Skin epidermis (tissue), 12 donors: ENCODE measurements at regions not wholly inside any gene's neighbourhood (a gene's known extent, or its start where the extent isn't known, plus 50 kb on each side); places are given as distances from the start of the nearest gene placed in this dataset.

Experiments used
- H3K27ac ChIP-seq, 21 experiments: fragments of 200-600 bp; sonication (generic) in 11 of 21; one replicate each; pipeline ENCODE4 v1.5.0; 2020; ENCODE audit warnings: mild to moderate bottlenecking in 3 of 21, inconsistent platforms in 2 of 21, moderate library complexity in 2 of 21
- H3K4me3 ChIP-seq, 7 experiments: fragments of 200-600 bp; sonication (generic) in 2 of 7; one replicate each; pipeline ENCODE4 v1.5.0; 2020; ENCODE audit warnings: inconsistent platforms in 2 of 7, mild to moderate bottlenecking in 2 of 7, moderate library complexity in 1 of 7

DNA sequence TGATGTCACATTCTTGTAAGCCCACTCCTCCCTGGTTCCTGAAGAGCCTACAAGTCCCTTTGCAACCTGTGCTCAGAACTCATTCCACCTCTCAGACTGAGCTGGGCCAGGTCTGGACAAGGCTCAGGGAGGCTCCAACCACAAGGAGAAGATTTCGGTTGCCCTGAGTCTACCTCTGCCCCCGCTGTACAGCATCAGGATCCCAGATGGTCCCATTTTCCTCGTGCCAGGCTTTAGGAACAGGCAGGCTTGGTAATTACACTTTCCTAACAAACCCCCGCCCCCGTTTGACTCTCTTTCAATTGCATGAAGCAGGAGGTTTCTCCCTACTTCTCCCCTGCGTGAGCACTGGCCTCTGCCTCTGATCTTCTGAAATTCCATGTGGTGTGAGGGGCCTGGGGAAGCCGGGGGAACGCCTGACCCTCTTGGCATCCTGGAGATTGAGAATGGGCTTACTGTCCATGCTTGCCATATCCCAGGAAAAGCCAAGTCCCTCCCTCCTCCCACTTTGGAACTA lies 86.9 kb upstream of the CTNNA1 start:
- Histone ChIP-seq H3K27ac (no peak overlapping the region), H3K4me3 (no peak overlapping the region)

DNA sequence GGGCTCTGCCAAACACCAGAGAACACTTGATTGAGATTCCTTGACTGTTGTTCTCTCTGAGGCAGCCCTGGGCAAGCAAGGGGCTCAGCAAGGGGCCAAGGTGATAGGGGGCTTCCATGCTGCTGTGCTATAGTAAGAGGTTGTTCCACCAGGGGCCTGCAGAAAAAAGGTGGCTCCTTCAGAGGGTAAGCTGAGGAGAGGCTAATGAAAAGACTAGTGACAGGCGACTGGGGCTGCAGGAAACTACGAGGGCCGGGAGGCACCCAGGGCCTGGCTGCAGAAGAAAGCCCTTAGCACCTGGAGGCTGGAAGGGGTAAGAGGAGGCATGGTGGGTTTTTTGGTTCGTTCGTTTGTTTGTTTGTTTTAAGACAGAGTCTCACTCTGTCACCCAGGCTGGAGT lies 88.0 kb upstream of the CTNNA1 start:
- Histone ChIP-seq H3K27ac (peak overlapping the region in 12 of 21 experiments; percentile 13 to 64 (median 44)), H3K4me3 (no peak overlapping the region)

DNA sequence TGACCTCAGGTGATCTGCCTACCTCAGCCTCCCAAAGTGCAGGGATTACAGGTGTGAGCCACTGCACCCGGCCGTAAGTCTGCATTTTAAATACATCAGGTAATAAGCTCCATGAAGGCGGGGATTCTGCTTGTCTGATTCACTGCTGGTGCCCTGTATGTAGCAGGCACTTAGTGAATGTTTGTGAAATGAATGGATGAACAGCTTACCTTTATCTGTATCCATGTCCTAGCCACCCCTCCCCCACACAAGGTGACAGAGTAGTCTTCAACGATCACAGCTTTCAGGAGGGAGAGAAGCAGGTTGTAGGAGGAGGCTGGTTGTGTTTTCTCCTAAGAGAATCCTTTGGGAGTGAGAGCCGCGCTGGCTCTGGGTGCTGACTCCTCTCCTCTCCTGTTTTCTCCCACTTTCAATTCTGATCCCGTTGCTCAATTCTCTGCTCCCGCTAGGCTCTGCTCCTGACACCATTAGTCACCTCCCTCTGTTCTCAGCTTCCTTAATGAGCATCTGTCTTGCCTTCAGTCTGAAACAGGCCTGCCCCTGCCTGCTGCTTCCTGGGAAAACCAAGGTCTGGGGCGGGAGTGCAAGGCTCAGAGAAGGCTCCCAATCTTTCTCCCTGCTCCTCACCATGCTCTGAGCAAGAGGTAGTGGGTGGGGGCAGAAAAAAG lies 88.8 kb upstream of the CTNNA1 start:
- Histone ChIP-seq H3K27ac (peak overlapping the region in 12 of 21 experiments; percentile 9 to 64 (median 40)), H3K4me3 (no peak overlapping the region)

DNA sequence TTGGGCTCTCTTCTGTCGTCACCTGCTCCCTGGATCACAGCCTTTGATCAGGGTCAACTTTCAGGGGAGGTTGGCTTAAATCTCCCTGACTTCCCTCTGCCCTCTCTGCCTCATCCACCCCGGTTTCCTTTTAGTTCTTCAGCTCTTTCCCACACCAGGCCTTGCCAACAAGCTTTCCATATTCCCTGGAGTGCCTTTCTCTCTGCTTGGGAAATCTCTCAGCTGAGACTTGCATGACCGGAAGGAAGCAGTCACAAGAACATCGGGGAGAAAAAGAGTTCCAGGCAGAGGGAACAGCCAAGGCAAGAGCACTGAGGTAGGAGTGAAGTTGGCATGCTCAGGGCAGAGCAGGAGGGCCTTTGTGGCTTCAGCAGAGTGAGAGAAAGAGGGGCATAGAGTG lies 88.4 kb upstream of the HSPA9 start:
- peak overlapping the region in 8 of 21 experiments; percentile 11 to 48 (median 20) for H3K27ac ChIP-seq
- H3K4me3 ChIP-seq, result no peak overlapping the region

DNA sequence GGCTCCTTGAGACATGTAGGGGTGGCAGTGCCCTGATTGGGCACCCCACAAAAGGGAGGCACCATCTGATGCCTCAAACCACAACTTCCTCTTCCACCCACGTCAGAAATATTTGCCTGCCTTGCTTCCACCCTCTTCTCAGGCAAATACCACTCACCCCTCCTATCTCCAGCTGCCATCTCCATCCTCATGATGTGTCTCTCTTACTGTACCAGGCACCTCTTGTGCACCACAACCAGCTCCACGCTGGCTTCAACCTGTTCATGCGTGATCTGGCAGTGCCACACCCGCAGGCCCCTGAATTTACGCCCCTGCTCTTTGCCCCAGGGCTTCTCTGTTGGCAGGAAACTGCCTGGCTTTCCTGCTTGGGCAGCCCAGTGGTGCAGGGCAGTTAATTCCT lies 87.8 kb upstream of the HSPA9 start:
- Histone ChIP-seq H3K27ac (peak overlapping the region in 8 of 21 experiments; percentile 11 to 48 (median 22)), H3K4me3 (no peak overlapping the region)

DNA sequence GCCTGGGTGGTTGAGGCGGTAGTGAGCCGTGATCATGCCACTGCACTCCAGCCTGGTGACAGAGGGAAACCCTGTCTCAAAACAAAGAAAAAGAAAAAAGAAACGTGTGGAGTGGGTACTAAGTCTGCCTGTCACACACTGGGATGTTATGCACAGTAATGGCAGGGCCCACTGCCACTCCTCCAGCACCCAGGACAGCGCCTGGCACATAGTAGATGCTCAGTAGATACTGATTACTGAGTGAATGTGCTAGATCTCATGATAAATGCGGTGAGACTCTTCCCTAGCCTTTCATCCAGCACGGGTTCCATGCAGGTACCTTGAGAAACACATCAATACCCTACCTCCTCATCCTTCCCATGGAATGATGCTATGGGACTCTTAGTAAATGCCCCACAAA lies 87.4 kb upstream of the HSPA9 start:
- peak overlapping the region in 2 of 21 experiments; percentile 6 to 18 for H3K27ac ChIP-seq
- H3K4me3 ChIP-seq, result no peak overlapping the region

DNA sequence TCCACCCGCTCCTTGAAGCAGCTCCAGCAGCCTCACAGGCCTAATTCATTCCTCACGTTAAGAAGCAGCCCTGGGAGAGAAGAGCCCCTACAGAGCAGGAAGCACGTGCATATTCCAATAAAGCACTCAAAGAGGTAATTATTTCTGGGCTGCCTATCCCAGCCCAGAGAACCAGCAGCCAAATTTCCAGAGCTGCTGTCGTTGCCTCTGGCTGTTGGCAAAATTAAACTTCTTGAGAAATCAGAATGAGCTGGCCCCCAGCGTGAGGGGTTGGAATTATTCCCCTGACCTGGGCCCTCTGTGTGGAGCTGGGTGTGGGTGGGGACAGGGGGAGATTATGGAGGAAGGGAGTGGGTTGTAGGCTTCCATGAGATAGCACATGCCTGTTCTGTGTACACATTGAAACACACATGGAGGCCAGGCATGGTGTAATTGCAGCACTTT lies 86.8 kb upstream of the HSPA9 start:
- Histone ChIP-seq H3K4me3 (no peak overlapping the region), H3K27ac (peak overlapping the region in 3 of 21 experiments; percentile 3 to 14 (median 6))

DNA sequence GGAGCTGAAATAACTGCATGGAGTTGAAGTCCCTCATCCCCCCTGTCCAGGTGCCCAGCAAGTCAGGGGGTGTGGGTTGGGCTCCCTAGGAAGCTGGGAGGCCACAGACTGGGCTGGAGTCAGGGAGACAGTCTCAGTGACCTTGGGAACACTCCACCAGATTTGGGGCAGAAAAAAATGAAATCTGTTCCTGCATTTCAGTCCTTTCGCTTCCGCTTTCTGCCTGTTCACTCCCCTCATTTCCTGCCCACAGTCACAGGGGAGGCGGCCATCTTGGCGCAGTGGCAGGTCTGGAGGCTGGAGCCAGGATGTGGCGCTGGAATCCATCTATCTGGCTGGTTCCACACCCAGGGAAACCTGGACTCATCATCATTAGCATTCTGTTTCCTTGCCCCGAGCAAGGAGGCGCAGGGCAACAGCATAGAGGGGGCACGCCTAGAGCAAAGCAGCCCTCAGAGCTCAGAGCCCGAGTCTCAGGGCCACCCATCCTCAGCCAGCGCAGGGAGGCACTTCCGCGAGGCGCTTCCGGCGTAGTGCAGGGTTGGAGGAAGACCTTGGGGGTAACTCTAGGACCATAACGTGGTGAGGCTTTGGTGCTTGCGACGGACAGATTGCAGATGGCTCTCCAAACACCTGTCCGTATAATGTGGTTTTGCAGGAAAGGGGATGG lies 86.2 kb upstream of the HSPA9 start:
- Histone ChIP-seq H3K4me3 (no peak overlapping the region), H3K27ac (peak overlapping the region in 4 of 21 experiments; percentile 3 to 14 (median 9))

DNA sequence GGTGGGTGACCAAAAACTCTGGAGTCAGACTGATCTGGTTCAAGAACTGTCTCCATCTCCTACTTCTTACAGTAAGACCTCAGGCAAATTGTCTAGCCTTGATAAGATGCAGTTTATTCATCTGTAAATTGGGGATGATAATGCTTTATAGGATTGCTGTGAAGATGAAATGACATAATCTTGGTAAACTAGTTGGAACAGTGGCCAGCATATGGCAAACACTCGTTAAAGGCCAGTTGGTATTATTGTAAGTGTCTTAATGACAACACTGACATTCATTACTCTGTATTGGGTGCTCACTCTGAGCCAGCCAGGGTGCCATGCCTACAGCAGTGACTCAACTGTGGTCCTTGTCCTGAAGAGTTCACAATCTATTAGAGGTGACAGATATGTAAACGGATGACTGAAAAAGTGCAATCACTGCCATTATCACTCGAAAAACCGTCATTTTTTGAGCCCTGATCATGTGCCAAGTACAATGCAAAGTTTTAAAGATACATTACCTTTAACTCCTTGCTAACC lies 84.9 kb upstream of the HSPA9 start:
- no peak overlapping the region for H3K27ac ChIP-seq
- no peak overlapping the region for H3K4me3 ChIP-seq

DNA sequence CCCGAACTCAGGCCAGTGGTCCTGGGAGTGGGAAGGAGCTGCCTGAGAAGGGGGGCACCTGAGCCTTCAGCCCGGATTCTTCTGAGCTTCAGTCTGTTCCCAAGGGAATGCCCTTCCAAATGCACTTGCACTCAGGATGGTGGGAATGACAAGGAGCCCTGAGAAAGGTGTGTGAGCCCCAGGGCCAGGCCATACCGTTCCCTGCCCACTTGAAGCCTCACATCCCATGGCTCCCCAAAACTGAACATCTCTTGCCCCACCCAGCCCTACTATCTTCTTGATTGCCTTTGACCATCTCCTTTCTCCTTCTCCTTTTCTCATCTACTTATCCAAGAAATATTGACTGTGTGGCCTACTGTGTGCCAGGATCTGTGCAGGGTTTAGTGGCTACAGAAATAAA lies 84.4 kb upstream of the HSPA9 start:
- no peak overlapping the region for H3K4me3 ChIP-seq
- H3K27ac ChIP-seq, result no peak overlapping the region

DNA sequence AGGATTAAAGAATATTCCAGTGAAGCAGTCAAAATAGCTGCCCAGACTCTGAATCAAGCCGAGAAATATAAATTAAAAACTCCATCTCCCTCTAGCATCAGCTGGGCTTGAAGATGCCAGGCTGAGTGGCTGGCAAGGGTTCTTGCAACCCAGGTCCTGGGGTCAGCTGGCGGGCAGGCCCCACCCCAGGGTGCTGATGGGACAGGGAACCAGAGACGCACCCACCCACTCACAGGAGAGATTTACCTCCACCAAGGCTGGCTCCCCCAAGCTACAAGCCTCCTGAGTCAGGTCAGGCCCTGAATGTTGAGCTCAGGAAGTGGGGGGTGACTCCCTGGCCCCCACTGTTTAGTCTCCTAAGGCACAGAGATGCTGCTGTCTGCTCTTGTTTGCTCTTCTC lies 83.9 kb upstream of the HSPA9 start:
- Histone ChIP-seq H3K27ac (no peak overlapping the region), H3K4me3 (no peak overlapping the region)

DNA sequence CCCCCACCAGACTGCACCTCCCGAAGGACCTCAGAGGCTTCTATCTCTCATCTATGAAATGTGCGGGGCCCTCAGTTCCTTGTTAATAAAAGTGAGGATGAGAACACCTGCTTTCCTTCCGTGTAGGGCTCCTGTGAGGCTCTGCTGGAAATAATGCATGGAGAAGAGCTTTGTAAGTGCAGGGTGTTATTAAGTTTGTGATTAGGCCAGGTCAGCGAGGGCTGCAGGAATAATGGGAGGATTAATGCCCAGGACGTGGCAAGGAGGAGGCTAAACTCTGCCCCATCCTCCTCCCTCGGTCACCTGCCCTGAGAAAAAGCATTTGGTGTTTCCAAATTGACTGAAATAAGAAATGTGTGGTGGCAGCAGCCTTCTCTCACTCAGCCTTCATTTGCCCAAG lies 83.5 kb upstream of the HSPA9 start:
- Histone ChIP-seq H3K27ac (no peak overlapping the region), H3K4me3 (no peak overlapping the region)

DNA sequence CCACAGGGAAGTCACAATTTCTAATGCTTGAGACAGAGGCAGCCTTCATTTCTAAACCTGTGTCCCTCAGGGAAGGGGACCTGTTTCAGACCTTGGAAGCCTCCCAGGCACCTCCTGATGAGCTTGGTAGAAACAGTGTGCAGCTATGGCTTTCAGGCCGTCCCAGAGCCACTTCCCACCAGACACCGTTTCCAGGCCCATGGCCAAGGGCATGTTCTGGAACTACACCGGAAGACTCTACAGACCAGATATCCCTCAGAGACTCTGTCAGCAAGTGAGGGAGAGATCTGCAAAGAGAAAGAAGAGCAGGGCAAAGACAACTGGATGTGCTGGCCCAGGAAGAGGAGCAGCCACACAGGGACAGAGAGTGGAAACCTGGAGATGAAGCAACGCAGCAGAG lies 82.2 kb upstream of the HSPA9 start:
- Histone ChIP-seq H3K27ac (no peak overlapping the region), H3K4me3 (no peak overlapping the region)

DNA sequence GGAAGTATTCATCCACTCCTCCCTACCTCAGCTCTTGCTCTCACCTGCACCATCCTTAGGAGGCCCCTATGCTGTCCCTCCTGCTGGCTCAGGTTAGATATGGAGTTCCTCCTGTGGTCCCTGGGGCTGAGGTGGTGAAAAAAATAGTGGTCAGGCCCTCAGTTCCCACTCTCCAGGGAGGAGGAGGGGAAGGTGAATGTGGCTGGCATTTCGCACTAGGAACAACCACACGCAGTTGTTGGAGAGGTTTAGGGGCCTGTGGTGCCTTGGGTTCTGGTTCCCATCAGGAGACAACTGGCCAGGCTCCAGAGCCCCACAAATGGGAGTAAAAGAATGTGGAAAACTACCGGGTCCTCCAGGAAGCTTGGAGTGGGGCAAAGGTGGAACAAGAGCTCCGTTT lies 81.7 kb upstream of the HSPA9 start:
- H3K27ac ChIP-seq, result no peak overlapping the region
- H3K4me3 ChIP-seq, result no peak overlapping the region

DNA sequence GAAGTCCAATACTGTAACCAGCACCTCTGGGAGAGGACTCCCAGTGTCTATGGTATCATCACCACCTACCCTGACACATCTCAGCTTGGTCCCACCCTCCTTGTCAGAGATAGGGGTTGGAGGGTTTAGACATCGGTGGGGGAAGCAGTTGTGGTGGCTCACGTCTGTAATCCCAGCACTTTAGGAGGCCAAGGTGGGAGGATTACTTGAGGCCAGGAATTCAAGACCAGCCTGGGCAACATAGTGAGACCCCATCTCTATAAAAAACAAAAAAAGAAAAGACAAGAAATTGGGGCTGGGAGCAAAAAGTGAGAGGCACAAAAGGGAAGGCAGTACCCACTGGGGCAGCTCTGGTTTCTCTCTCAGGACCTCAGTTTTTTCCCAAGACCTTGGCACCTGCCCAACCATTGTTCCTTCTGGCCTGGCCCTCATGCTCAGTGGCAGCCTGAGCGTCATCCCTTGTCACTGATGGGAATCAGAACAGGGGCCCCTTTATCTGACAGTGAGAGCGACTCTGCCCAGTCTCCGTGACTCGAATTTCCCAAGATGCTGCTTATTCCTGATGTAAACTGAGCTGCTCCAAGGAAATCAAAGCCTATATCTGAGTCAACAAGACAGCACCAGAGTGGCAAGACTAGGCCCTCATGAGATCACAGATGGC lies 80.5 kb upstream of the HSPA9 start:
- no peak overlapping the region for H3K27ac ChIP-seq
- no peak overlapping the region for H3K4me3 ChIP-seq

DNA sequence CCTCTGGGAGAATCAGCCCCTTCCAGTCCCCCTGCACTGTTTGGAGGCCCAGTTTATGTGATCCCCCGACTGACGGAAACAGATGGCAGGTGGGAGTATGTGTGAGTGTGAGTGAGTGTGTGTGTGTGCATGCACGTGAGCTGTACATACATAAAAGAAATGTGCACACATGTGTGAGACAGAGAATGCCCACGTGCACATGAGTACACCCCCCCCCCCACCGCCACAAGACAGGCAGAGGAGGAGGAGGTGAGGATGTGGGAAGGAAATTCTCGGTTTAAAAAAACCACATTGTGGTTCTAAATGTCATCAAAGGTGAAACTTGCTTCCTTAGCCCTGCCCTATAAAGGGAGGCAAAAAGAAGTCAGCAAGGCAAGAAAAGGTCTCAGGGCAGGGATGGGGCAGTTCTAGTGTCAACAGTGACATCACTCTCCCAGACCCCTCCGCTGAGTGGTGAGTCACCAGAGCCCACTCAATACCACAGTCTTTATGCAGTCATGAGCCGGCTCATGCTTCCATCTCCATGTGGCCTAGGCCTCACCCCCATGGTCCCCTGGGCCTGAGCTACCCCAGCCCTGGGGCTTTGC lies 79.2 kb upstream of the HSPA9 start:
- Histone ChIP-seq H3K4me3 (no peak overlapping the region), H3K27ac (no peak overlapping the region)

DNA sequence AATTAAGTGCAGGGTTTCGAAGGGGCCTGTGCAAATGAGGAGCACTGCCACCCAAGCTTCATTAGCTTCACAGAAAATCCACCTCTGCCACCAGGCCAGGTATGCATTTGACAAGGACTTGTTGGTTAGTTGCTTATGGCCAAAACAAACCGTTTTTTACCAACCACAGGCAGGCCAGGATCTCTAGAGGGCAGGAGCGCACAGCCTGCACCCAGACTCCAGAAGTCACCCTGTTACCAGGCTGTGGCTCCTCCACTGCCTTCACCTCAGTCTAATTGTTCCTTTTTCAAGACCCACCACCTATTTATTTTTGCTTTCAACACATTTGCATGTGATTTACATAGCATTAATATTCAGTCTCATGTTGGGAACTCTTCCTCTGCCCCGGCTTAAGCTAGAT lies 78.3 kb upstream of the HSPA9 start:
- H3K4me3 ChIP-seq, result no peak overlapping the region
- no peak overlapping the region for H3K27ac ChIP-seq

DNA sequence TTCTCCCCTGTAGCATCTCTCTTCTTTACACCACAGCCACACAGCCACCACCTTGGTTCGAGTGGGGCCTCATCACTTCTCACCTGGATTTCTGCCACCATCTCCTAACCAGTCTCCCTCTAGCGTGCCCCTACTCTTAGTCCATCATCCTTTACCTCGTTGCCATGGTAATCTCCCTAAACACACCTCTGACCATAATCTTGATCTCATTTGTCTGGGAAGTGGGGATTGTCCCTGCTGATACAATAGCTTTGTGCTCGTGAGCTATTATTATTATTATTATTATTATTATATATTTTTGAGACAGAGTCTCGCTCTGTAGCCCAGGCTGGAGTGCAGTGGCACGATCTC lies 76.5 kb upstream of the HSPA9 start:
- no peak overlapping the region for H3K27ac ChIP-seq
- no peak overlapping the region for H3K4me3 ChIP-seq

DNA sequence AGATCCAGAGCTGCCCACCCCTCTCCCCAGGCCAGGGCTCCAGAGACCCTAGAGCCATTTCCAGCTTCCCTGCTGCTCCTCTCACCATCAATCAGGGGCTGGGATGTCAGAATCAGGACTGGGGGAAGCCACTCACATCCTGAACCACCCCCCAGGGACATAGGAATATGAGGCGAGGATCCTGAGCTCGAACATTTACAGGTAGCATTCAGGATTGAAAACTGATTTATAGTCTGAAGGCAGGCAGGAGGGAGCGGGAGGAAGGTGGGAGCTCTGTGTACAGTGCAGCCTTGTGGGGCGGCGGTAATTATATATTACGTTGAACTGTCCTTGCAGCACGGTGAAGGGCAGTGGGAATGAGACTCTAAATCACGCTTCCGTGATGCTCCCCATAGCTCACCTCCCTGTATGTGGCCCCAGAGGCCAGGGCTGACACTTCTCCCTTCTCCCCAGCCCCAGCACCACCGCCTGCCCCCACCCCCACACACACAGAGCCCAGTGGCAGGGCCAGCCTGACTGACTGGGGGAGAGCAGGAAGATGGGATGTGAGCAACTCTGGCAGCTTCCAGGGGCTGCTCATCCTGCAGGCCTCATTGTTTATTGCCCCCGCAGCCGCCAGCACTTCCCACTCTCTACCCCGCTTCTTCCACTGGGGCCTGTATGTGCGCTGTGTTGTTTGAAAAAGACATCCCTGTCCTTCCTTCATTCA lies 76.0 kb upstream of the HSPA9 start:
- no peak overlapping the region for H3K27ac ChIP-seq
- H3K4me3 ChIP-seq, result no peak overlapping the region

DNA sequence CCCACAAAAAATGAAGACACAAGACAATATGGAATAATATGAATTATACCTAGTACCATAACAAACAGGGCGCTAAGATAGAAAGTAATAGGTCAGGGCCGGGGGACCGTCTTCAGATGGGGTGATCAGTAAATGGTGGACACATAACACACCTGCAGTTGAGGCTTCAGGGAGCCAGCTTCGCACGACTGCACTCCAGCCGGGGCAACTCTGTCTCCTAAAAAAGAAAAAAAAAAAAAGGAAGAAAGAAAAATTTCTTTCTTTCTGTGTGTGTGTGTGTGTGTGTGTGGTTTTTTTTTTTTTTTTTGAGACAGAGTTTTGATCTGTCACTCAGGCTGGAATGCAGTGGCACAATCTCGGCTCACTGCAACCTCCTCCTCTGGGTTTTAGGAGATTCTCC lies 75.0 kb upstream of the HSPA9 start:
- no peak overlapping the region for H3K27ac ChIP-seq
- H3K4me3 ChIP-seq, result no peak overlapping the region
